HCT116 (cell line): ENCODE measurements at regions not wholly inside any gene's neighbourhood (a gene's known extent, or its start where the extent isn't known, plus 50 kb on each side); places are given as distances from the start of the nearest gene placed in this dataset.

Experiments
- ATAC-seq: fragments of 200-7000 bp; cut with Tn5 transposase; 2 replicates; pipeline ENCODE4 v1.9.1; 2020; ENCODE audit warnings: mild to moderate bottlenecking, moderate library complexity
- BruUV-seq: library from RNA; stranded (reverse); fragments of 400-500 nt; replicated peaks from 2 replicates; lab custom pipeline; 2021; lab: Mats Ljungman, UMichigan
- CTCF ChIA-PET: fragments of 300-600 bp; sonication (Branson Sonifier 250); formaldehyde crosslinking; loops from one replicate; lab custom pipeline; 2021; ENCODE audit warnings: antibody characterized with exemption; lab: Charles Lee
- POLR2A ChIA-PET: fragments of 300-600, 350-600 bp; sonication (Branson Sonifier 250); formaldehyde crosslinking; loops from one replicate; lab custom pipeline; 2021; ENCODE audit warnings: antibody characterized with exemption; lab: Charles Lee
- RAD21 ChIA-PET, 2 experiments: fragments of 300-600 bp; sonication (Branson Sonifier 250); formaldehyde crosslinking; loops; one replicate each; lab custom pipeline; 2023; ENCODE audit warnings: low total read pairs in 2 of 2; ENCODE audit not compliant: uncharacterized antibody in 2 of 2, unreplicated experiment in 2 of 2, low non-redundant PET in 1 of 2; lab: Charles Lee
- DNase-seq: peaks from one replicate; pipeline ENCODE4 v3.0.0-alpha.2; 2010; ENCODE audit warnings: low read depth, low spot score
- H2AFZ ChIP-seq: fragments of 200-600 bp; shearing (Covaris generic), sonication (generic); 2 replicates; pipeline ENCODE4 v1.6.1; 2017; ENCODE audit warnings: low read depth, mixed run types, mixed read lengths, antibody characterized with exemption, low read length; ENCODE audit not compliant: poor library complexity, severe bottlenecking
- H3K27ac ChIP-seq: 2 replicates; pipeline ENCODE4 v1.5.1; 2012; ENCODE audit warnings: low read depth, low read length
- H3K27me3 ChIP-seq: fragments of 200-600 bp; sonication (generic); 2 replicates; pipeline ENCODE4 v1.6.1; 2016; ENCODE audit warnings: mixed run types, low read length, mixed read lengths; ENCODE audit not compliant: insufficient read depth
- H3K36me3 ChIP-seq, 2 experiments: fragments of 200-500 bp in 1 of 2; fragments of 200-600 bp in 1 of 2; sonication (Bioruptor generic) in 1 of 2; sonication (generic) in 1 of 2; 2 replicates each; pipeline versions ENCODE4 v1.5.1 to v1.6.1; 2014 to 2016; ENCODE audit warnings: low read length in 2 of 2, inconsistent platforms in 1 of 2, mixed read lengths in 1 of 2, mixed run types in 1 of 2; ENCODE audit not compliant: insufficient read depth in 2 of 2, control insufficient read depth in 1 of 2
- H3K4me1 ChIP-seq, 2 experiments: fragments of 200-600 bp in 1 of 2; sonication (generic) in 1 of 2; 2 replicates each; pipeline versions ENCODE4 v1.5.1 to v1.6.1; 2012 to 2017; ENCODE audit warnings: low read length in 2 of 2, inconsistent platforms in 1 of 2, mild to moderate bottlenecking in 1 of 2, mixed read lengths in 1 of 2, mixed run types in 1 of 2, moderate library complexity in 1 of 2; ENCODE audit not compliant: insufficient read depth in 2 of 2, control insufficient read depth in 1 of 2
- H3K4me2 ChIP-seq: fragments of 200-600 bp; sonication (generic); 2 replicates; pipeline ENCODE4 v1.6.1; 2017; ENCODE audit warnings: mixed run types, low read length, mixed read lengths
- H3K4me3 ChIP-seq, 2 experiments: fragments of 200-600 bp in 1 of 2; sonication (generic) in 1 of 2; replicated peaks in 1 of 2; 2 replicates each; pipeline ENCODE4 v1.5.1; 2011 to 2016; ENCODE audit warnings: low read length in 2 of 2, control low read depth in 1 of 2, low read depth in 1 of 2, mild to moderate bottlenecking in 1 of 2, mixed read lengths in 1 of 2, mixed run types in 1 of 2
- H3K79me2 ChIP-seq: fragments of 200-600 bp; sonication (generic); 2 replicates; pipeline ENCODE4 v1.6.1; 2017; ENCODE audit warnings: mild to moderate bottlenecking, mixed run types, low read length, moderate library complexity, mixed read lengths; ENCODE audit not compliant: insufficient read depth
- H3K9ac ChIP-seq: fragments of 200-600 bp; sonication (generic); 2 replicates; pipeline ENCODE4 v1.6.1; 2016; ENCODE audit warnings: low read length, mixed read lengths
- H3K9me2 ChIP-seq: fragments of 200-600 bp; sonication (generic), shearing (Covaris generic); 2 replicates; pipeline ENCODE4 v1.6.1; 2017; ENCODE audit warnings: mixed run types, mild to moderate bottlenecking, moderate library complexity; ENCODE audit not compliant: insufficient read depth
- H3K9me3 ChIP-seq, 2 experiments: fragments of 200-500 bp in 1 of 2; fragments of 200-600 bp in 1 of 2; sonication (Bioruptor generic) in 1 of 2; sonication (generic) in 1 of 2; 2 replicates each; pipeline ENCODE4 v1.6.1; 2014 to 2017; ENCODE audit warnings: low read length in 2 of 2, mixed read lengths in 2 of 2, inconsistent platforms in 1 of 2, low read depth in 1 of 2, mild to moderate bottlenecking in 1 of 2, mixed run types in 1 of 2, moderate library complexity in 1 of 2; ENCODE audit not compliant: control insufficient read depth in 1 of 2, insufficient read depth in 1 of 2
- H4K20me1 ChIP-seq: fragments of 200-600 bp; sonication (generic), shearing (Covaris generic); 2 replicates; pipeline ENCODE4 v1.6.1; 2017; ENCODE audit warnings: mixed run types, mild to moderate bottlenecking, moderate library complexity; ENCODE audit not compliant: insufficient read depth
- CBX3 ChIP-seq: IDR thresholded peaks from 2 replicates; pipeline ENCODE4 v1.6.1; 2012; ENCODE audit warnings: low read depth
- ELF1 ChIP-seq: IDR thresholded peaks from 2 replicates; pipeline ENCODE4 v1.6.1; 2012; ENCODE audit warnings: low read depth, borderline replicate concordance
- JUND ChIP-seq: IDR thresholded peaks from 2 replicates; pipeline ENCODE4 v1.6.1; 2012
- POLR2A ChIP-seq: IDR thresholded peaks from 2 replicates; pipeline ENCODE4 v1.7.0; 2011; ENCODE audit warnings: borderline replicate concordance; ENCODE audit not compliant: insufficient read depth, insufficient read length; ENCODE audit errors: extremely low read depth
- RAD21 ChIP-seq: IDR thresholded peaks from 2 replicates; pipeline ENCODE4 v1.6.1; 2012; ENCODE audit warnings: low read depth, mild to moderate bottlenecking
- SP1 ChIP-seq: IDR thresholded peaks from 2 replicates; pipeline ENCODE4 v1.6.1; 2012; ENCODE audit warnings: low read depth
- SRF ChIP-seq: IDR thresholded peaks from 2 replicates; pipeline ENCODE4 v1.6.1; 2012; ENCODE audit warnings: low read depth
- intact Hi-C: fragments of 100-400 bp; cut with micrococcal nuclease; formaldehyde crosslinking; loops from 2 replicates; pipeline ENCODE4 v1.10.0; 2022
- TF ChIP-seq, protein P1 (sequence below): IDR thresholded peaks from 2 replicates; pipeline ENCODE4 v1.6.1; 2012; ENCODE audit warnings: low read depth
- TF ChIP-seq, protein P2 (sequence below): IDR thresholded peaks from 2 replicates; pipeline ENCODE4 v1.6.1; 2012

DNA sequence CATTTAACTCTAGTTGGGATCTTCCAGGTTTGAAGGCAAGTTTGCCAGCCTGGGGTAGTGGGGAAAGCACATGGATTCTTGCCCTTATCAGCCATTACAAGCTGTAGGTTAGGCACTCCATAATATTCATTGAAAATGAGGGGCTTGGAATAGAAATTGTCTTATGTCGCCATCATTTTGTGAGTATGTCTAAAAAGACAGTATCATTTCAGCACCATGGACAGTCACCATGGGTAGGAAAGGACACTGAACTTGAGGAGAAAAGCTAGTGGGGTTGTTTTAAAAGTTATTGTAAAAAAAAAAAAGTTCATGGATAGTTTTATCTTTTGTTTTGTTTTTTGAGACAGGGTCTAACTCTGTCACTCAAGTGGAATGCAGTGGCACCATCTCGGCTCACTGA lies 356.1 kb downstream of the HNRNPD start:
- Histone ChIP-seq H3K4me2 (no peak overlapping the region), H3K4me3 (no peak overlapping the region), H3K9ac (no peak overlapping the region), H3K79me2 (no peaks in the 10 kb centered on the region), H3K27me3 (no peaks in the 10 kb centered on the region), H3K9me3 (no peaks in the 10 kb centered on the region), H3K36me3 (no peaks in the 10 kb centered on the region), H4K20me1 (no peaks in the 10 kb centered on the region), H2AFZ (no peak overlapping the region), H3K4me1 (no peaks in the 10 kb centered on the region), H3K9me2 (no peaks in the 10 kb centered on the region), H3K27ac (no peak overlapping the region)
- RAD21 ChIA-PET = no interaction called here
- POLR2A ChIA-PET = no interaction called here
- no peak for TF ChIP-seq CBX3
- TF ChIP-seq, protein P1, sequence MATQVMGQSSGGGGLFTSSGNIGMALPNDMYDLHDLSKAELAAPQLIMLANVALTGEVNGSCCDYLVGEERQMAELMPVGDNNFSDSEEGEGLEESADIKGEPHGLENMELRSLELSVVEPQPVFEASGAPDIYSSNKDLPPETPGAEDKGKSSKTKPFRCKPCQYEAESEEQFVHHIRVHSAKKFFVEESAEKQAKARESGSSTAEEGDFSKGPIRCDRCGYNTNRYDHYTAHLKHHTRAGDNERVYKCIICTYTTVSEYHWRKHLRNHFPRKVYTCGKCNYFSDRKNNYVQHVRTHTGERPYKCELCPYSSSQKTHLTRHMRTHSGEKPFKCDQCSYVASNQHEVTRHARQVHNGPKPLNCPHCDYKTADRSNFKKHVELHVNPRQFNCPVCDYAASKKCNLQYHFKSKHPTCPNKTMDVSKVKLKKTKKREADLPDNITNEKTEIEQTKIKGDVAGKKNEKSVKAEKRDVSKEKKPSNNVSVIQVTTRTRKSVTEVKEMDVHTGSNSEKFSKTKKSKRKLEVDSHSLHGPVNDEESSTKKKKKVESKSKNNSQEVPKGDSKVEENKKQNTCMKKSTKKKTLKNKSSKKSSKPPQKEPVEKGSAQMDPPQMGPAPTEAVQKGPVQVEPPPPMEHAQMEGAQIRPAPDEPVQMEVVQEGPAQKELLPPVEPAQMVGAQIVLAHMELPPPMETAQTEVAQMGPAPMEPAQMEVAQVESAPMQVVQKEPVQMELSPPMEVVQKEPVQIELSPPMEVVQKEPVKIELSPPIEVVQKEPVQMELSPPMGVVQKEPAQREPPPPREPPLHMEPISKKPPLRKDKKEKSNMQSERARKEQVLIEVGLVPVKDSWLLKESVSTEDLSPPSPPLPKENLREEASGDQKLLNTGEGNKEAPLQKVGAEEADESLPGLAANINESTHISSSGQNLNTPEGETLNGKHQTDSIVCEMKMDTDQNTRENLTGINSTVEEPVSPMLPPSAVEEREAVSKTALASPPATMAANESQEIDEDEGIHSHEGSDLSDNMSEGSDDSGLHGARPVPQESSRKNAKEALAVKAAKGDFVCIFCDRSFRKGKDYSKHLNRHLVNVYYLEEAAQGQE = peak; percentile 78
- no peak for ATAC-seq
- BruUV-seq = no TSS peak
- DNase-seq = no peak
- CTCF ChIA-PET = no interaction called here
- intact Hi-C loops = no loop called here

- no peaks in the 10 kb centered on the region for H3K36me3 ChIP-seq
- ChIA-PET POLR2A (no interaction called here), RAD21 (no interaction called here), CTCF (no interaction called here)
- no peaks in the 10 kb centered on the region for H4K20me1 ChIP-seq
- H3K4me3 ChIP-seq = no peak overlapping the region
- intact Hi-C loops = no loop called here
- no TSS peak for BruUV-seq
- H3K9ac ChIP-seq = no peak overlapping the region
- no peaks in the 10 kb centered on the region for H3K9me3 ChIP-seq
- TF ChIP-seq POLR2A = no peak
- TF ChIP-seq RAD21 = no peak
- TF ChIP-seq, protein P2, sequence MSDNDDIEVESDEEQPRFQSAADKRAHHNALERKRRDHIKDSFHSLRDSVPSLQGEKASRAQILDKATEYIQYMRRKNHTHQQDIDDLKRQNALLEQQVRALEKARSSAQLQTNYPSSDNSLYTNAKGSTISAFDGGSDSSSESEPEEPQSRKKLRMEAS = no peak
- no peak for TF ChIP-seq ELF1
- no peak for TF ChIP-seq CBX3
- no peak for TF ChIP-seq JUND
- no peak for TF ChIP-seq SRF
- TF ChIP-seq SP1 = no peak
- no peaks in the 10 kb centered on the region for H3K4me1 ChIP-seq
- DNase-seq (no peak), ATAC-seq (no peak)
- 0 out of 2 replicates have a peak, but pooled peaks cover 8% of the 10 kb centered on the region for H3K27me3 ChIP-seq
- H3K4me2 ChIP-seq = no peak overlapping the region
- no peak overlapping the region for H2AFZ ChIP-seq
- H3K79me2 ChIP-seq = no peaks in the 10 kb centered on the region
- no peak overlapping the region for H3K27ac ChIP-seq
- H3K9me2 ChIP-seq = no peaks in the 10 kb centered on the region
These were observed 368.6 kb downstream of the HNRNPD start for GRCh38 chr4:82005158-82005557.
